HL-60 (cell line): ENCODE measurements at regions not wholly inside any gene's neighbourhood (a gene's known extent, or its start where the extent isn't known, plus 50 kb on each side); places are given as distances from the start of the nearest gene placed in this dataset.

Experiments used
- DNase-seq, 2 experiments: peaks; one replicate each; pipeline ENCODE4 v3.0.0-alpha.2; 2010 to 2020; ENCODE audit warnings: low read depth in 1 of 2, low spot score in 1 of 2
- H3K27ac ChIP-seq: fragments of 250-450 bp; sonication (Bioruptor Pico); replicated peaks from 2 replicates; pipeline ENCODE4 v1.5.1; 2020; ENCODE audit warnings: mild to moderate bottlenecking, moderate library complexity
- H3K27me3 ChIP-seq: fragments of 250-450 bp; sonication (Bioruptor Pico); 2 replicates; pipeline ENCODE4 v1.5.1; 2021; ENCODE audit warnings: mild to moderate bottlenecking, moderate library complexity; ENCODE audit not compliant: insufficient read depth, poor library complexity, severe bottlenecking
- H3K4me3 ChIP-seq: replicated peaks from 2 replicates; pipeline ENCODE4 v1.5.1; 2011; ENCODE audit warnings: mild to moderate bottlenecking, control low read depth, low read length; ENCODE audit not compliant: insufficient read depth
- CTCF ChIP-seq: IDR thresholded peaks from one replicate; pipeline ENCODE4 v1.5.1; 2011; ENCODE audit warnings: low read length, control low read depth, inconsistent platforms; ENCODE audit not compliant: insufficient read depth
- GABPA ChIP-seq: IDR thresholded peaks from 2 replicates; pipeline ENCODE4 v1.6.1; 2012; ENCODE audit warnings: low read depth
- POLR2AphosphoS5 ChIP-seq: IDR thresholded peaks from 2 replicates; pipeline ENCODE4 v1.6.1; 2012; ENCODE audit warnings: low read depth
- REST ChIP-seq: IDR thresholded peaks from 2 replicates; pipeline ENCODE4 v1.6.1; 2012; ENCODE audit warnings: low read depth; ENCODE audit not compliant: insufficient replicate concordance
- SPI1 ChIP-seq: IDR thresholded peaks from 2 replicates; pipeline ENCODE4 v1.6.1; 2012; ENCODE audit warnings: low read depth, mild to moderate bottlenecking, borderline replicate concordance

- H3K27me3 ChIP-seq: no peaks in the 10 kb centered on the region
- H3K4me3 ChIP-seq: no peak overlapping the region
- DNase-seq: no peak
These were observed 451.6 kb downstream of the TRHDE start for GRCh38 chr12:72723732-72724131.

GRCh38 chr12:72729451-72730010, 457.4 kb downstream of the TRHDE start:
- Histone ChIP-seq H3K27ac (no peak overlapping the region), H3K4me3 (no peak overlapping the region), H3K27me3 (no peaks in the 10 kb centered on the region)
- TF ChIP-seq CTCF (no peak), SPI1 (no peak), REST (no peak), GABPA (no peak), POLR2AphosphoS5 (no peak)
- no peak for DNase-seq

More at GRCh38 chr12:72723732-72724131, 451.6 kb downstream of the TRHDE start:
- H3K27ac ChIP-seq: no peak overlapping the region
- no peak for TF ChIP-seq GABPA
- TF ChIP-seq CTCF: no peak
- TF ChIP-seq POLR2AphosphoS5: no peak
- TF ChIP-seq REST: no peak
- no peak for TF ChIP-seq SPI1

GRCh38 chr12:72734581-72734980, 462.4 kb downstream of the TRHDE start:
- Histone ChIP-seq H3K4me3 (no peak overlapping the region), H3K27me3 (no peaks in the 10 kb centered on the region), H3K27ac (no peak overlapping the region)
- TF ChIP-seq CTCF (no peak), SPI1 (no peak), POLR2AphosphoS5 (no peak), GABPA (no peak), REST (no peak)
- no peak for DNase-seq
